Muscle of back (tissue), 3 donors: ENCODE measurements at regions not wholly inside any gene's neighbourhood (a gene's known extent, or its start where the extent isn't known, plus 50 kb on each side); places are given as distances from the start of the nearest gene placed in this dataset.
"Not testable (repeated sequence)": the region's sequence is repeated elsewhere in the genome, so short reads cannot be mapped to it uniquely, and the experiment has no call there.

Source experiments
- DNase-seq, 3 donors: peaks; one replicate each; pipeline versions ENCODE4 v3.0.0 to v3.0.0-alpha.2; 2013

GRCh38 chr6:81128671-81129070 is 623.8 kb downstream of the TENT5A start:
- no peak for DNase-seq

GRCh38 chr6:81126150-81126549 is 626.3 kb downstream of the TENT5A start:
- peak in 2 of 3 donors; percentile 7 to 43 for DNase-seq

- no peak for DNase-seq
Measured at GRCh38 chr6:81120280-81120679, 632.2 kb downstream of the TENT5A start.

GRCh38 chr6:81105998-81106397 is 646.5 kb downstream of the TENT5A start:
- DNase-seq = no peak

GRCh38 chr6:81098109-81098814 is 654.2 kb downstream of the TENT5A start:
- no peak for DNase-seq

- not testable (repeated sequence) for DNase-seq
Measured at GRCh38 chr6:81096464-81096863, 656.0 kb downstream of the TENT5A start.

GRCh38 chr6:81093051-81093450 is 659.4 kb downstream of the TENT5A start:
- DNase-seq = no peak

GRCh38 chr6:81088145-81088544 is 664.3 kb downstream of the TENT5A start:
- DNase-seq = peak; percentile 50 to 78 (median 57)

- peak in 2 of 3 donors; percentile 55 to 64 for DNase-seq
Measured at GRCh38 chr6:81086991-81087390, 665.5 kb downstream of the TENT5A start.

GRCh38 chr6:81085431-81085790 is 667.1 kb downstream of the TENT5A start:
- peak; percentile 34 to 69 (median 43) for DNase-seq

- DNase-seq = peak; percentile 43 to 79 (median 66)
Measured at GRCh38 chr6:81084776-81085430, 667.6 kb downstream of the TENT5A start.

GRCh38 chr6:81075974-81076373 is 676.5 kb downstream of the TENT5A start:
- peak in 1 of 3 donors; percentile 19 for DNase-seq

- no peak for DNase-seq
Measured at GRCh38 chr6:81073318-81073717, 679.2 kb downstream of the TENT5A start.

- DNase-seq = no peak
Measured at GRCh38 chr6:81071121-81071520, 681.4 kb downstream of the TENT5A start.

GRCh38 chr6:81067057-81067456 is 685.4 kb downstream of the TENT5A start:
- no peak for DNase-seq

- no peak for DNase-seq
Measured at GRCh38 chr6:81063891-81064290, 688.6 kb downstream of the TENT5A start.

GRCh38 chr6:81054036-81054435 is 698.4 kb downstream of the TENT5A start:
- DNase-seq = no peak

- DNase-seq = no peak
Measured at GRCh38 chr6:81051952-81052351, 700.5 kb downstream of the TENT5A start.

- no peak for DNase-seq
Measured at GRCh38 chr6:81049425-81050042, 702.9 kb downstream of the TENT5A start.

GRCh38 chr6:81031416-81031815 is 721.1 kb downstream of the TENT5A start:
- DNase-seq = peak in 1 of 3 donors; percentile 4

- no peak for DNase-seq
Measured at GRCh38 chr6:81026041-81026553, 726.4 kb downstream of the TENT5A start.

GRCh38 chr6:81023709-81024108 is 728.8 kb downstream of the TENT5A start:
- DNase-seq = no peak
